ENCODE measurements at regions not wholly inside any gene's neighbourhood (a gene's known extent, or its start where the extent isn't known, plus 50 kb on each side); places are given as distances from the start of the nearest gene placed in this dataset.
"Not testable (repeated sequence)": the region's sequence is repeated elsewhere in the genome, so short reads cannot be mapped to it uniquely, and the experiment has no call there.

GRCh38 chr1:120614931-120615639, 108.7 kb upstream of the NBPF26 start:
- not testable (repeated sequence) for DNase-seq (ENCODE audit: low read depth, low spot score)

DNA sequence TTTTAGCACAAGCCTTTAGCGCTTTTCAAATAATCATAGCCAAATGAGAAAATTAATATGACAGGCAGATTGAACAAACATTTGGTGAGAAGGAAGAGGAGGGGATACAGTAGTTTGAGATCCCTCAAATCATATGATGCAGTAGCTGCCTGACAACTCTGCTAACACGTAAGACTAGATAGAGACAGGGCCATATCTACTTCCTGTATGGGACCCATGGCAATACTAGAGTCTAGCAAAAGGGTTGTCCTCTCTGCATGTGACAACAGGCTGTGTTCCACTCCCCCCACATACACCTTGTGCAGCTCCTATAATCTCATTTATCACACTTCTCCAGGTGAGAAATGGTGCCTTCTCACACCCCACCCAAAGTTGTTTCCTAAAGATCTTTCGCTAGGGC, 106.3 kb upstream of the NBPF26 start:
- not testable (repeated sequence) for DNase-seq (ENCODE audit: low read depth, low spot score)

DNA sequence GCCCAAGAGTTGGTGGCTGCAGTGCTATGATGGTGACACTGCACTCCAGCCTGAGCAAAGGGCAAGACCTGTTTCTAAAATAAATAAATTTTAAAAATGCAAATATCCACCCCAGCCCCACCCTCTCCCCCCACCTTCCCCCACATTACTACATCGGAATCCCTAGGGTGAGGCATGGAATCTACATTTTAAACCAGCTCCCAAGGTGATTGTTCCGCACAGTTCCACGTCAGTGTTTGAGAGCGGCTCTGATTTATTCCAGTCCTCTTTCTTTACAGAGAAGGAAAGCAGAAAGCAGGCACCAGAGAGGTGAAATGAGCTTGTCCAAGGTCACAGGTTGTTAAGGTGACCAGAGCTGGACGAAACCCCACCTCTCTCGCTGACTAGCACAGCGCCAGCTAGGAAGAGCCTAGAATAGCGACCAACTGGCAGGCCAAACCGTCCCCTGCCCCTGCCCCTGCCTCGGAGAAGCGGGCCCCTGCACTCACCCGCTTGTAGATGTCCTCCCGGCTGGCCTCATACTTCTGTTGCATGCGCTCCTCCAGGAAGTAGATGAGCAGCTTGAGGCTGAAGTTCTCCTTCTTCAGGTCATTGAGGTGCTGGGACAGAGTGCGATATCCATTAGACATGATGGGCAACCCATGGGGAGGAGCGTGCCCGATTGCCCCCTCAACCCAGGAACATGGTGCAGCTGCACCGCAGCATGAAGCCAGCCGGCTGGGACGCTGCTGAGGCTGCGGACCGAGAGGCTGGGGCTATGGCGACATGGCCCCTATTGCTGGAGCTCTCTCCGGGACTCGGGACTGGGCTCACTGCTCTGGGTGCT, 103.7 kb upstream of the NBPF26 start:
- DNase-seq (ENCODE audit: low read depth, low spot score): not testable (repeated sequence)

GRCh38 chr1:120620693-120620969, 103.1 kb upstream of the NBPF26 start:
- not testable (repeated sequence) for DNase-seq (ENCODE audit: low read depth, low spot score)

DNA sequence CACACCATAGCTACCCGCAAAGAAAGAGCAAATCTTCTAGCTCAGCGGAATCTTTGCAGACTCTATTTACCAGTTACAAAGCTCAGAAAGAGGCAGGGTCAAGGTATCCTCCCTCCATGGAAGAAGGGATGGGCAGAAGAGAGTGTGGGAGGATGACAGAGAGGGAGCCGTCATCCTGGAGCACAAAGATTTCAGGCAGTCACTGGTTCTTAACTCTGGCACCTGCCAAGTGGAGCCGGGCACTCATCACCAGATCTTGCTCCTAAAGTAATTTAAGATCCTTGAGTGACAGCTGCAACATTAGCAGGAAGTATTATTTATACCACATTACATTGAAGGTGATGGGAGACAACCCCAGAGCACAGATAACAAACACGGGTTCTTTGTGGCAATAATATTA, 102.5 kb upstream of the NBPF26 start:
- not testable (repeated sequence) for DNase-seq (ENCODE audit: low read depth, low spot score)

GRCh38 chr1:120623539-120623938, 100.2 kb upstream of the NBPF26 start:
- not testable (repeated sequence) for DNase-seq (ENCODE audit: low read depth, low spot score)

GRCh38 chr1:120624565-120625064, 99.1 kb upstream of the NBPF26 start:
- not testable (repeated sequence) for DNase-seq (ENCODE audit: low read depth, low spot score)

DNA sequence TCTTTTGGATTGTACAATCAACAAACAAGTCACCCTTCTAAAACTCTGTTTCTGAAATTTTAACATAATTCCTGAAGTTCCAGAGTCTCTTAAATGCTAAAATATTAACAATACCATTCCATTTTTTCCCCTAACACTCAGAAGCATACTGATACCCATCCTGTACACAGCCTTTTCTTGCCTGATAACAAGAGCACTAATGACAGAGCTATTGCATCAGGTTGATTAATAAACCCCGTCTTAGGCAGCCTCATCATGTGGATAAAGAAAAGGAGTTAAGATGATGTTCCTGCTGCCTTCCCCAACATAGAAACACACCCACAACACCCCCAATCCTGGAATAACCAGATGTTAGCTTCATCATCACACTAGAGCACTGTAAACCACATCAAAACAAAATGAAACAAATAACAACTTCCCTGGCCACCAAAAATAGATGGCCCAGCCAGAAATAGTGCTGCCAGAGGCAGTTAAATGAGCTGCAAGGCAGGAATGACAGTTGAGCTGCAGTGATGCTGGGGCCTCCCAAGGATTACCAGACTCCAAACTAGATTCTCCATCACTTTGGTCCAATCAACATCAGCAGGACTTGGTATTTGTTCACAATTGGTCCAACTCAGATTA, 93.8 kb upstream of the NBPF26 start:
- DNase-seq (ENCODE audit: low read depth, low spot score): not testable (repeated sequence)

GRCh38 chr1:120634816-120635806, 88.6 kb upstream of the NBPF26 start:
- not testable (repeated sequence) for DNase-seq (ENCODE audit: low read depth, low spot score)

DNA sequence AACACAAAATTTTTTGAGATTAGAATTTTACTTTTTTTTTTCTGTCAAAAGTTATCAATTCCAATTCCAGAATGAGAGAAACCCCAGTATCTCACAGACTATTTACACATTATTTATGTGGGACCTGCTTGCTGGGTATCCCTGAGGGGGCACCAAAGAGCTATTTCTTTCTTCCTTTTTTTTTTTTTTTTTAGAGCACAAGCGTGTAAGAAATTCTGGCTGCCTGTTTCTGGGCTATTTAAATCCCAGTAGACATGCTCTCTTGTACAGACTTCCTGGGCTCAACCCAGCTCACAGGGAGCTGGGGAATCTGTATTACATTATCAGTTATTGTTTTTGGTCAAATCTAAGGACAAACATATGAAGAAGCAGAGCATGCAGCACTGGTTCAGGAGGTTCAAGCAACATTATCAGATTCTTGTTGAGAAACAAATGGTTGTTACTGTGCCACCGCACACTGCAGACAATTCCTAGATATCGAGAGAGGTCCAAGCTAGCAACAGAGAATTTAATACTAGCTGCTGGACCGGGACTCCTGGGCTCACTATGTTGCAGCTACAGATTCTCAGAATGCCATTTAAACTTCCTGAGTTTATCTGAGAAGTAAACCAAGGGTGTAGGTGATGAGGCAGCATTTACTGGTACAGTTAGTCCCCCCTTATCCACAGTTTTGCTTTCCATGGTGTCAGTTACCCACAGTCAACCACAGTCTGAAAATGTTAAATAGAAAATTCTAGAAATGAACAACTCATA, 83.3 kb upstream of the NBPF26 start:
- DNase-seq (ENCODE audit: low read depth, low spot score): not testable (repeated sequence)

GRCh38 chr1:120641014-120641302, 82.8 kb upstream of the NBPF26 start:
- DNase-seq (ENCODE audit: low read depth, low spot score): not testable (repeated sequence)

- not testable (repeated sequence) for DNase-seq (ENCODE audit: low read depth, low spot score)
Measured at GRCh38 chr1:120647182-120647581, 76.6 kb upstream of the NBPF26 start.

- not testable (repeated sequence) for DNase-seq (ENCODE audit: low read depth, low spot score)
Measured at GRCh38 chr1:120648915-120649623, 74.7 kb upstream of the NBPF26 start.

DNA sequence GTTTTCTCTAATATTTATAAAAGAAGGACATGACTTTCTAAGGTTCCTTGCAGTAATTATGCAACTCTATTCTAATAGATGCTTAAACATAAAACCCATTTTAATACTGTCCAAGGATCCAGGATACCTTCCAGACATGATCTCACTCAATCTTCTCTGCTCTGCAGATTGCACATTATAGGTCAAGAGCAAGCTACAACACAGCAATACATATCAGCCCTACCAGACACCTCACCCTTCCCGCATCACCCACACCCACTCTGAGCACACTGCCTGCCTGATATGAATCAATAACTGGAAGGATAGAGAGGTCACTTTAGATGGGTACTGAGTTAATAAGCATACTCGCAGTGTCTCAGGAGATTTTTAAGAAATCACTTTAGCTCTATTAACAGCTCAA, 74.0 kb upstream of the NBPF26 start:
- not testable (repeated sequence) for DNase-seq (ENCODE audit: low read depth, low spot score)

- DNase-seq (ENCODE audit: low read depth, low spot score): not testable (repeated sequence)
Measured at GRCh38 chr1:120654114-120654513, 69.6 kb upstream of the NBPF26 start.

DNA sequence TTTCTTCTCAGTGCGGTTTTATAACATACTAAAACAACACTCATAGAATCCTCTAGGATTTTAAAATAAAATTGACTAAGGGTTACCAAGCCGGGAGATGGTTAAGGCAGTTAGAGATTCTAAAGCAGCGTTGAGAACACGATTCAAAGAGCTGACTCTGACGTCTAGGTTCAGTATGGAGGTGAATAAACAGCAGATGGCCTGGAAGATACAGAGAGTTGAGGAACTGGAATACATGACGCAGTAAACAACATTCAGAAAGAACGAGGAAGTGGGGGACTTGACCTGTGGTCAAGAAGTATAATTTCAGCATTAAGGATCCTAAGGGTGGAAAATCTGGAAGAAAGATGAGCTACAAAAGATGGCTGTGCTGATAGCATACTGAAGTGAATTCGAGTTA, 68.4 kb upstream of the NBPF26 start:
- DNase-seq (ENCODE audit: low read depth, low spot score): not testable (repeated sequence)

DNA sequence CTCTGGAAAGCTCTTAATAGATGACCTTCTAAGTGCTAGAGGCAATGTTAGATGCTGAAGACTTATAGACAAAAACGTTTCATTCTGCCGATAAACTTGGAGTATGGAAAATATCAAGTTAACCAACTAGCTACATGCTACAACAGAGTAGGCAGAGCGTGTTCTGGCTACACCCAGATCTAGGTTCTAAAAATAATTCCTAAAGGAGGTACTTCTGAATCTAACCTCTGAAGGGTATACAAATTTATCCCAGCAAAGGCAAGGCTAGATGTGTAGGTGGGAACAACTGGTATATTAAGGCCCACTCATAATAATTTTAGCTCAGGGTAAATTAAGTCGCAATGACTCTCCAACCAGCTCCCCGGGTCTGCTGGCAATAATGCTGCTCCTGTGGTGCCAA, 67.6 kb upstream of the NBPF26 start:
- DNase-seq (ENCODE audit: low read depth, low spot score): not testable (repeated sequence)

- DNase-seq (ENCODE audit: low read depth, low spot score): not testable (repeated sequence)
Measured at GRCh38 chr1:120657804-120658203, 65.9 kb upstream of the NBPF26 start.

DNA sequence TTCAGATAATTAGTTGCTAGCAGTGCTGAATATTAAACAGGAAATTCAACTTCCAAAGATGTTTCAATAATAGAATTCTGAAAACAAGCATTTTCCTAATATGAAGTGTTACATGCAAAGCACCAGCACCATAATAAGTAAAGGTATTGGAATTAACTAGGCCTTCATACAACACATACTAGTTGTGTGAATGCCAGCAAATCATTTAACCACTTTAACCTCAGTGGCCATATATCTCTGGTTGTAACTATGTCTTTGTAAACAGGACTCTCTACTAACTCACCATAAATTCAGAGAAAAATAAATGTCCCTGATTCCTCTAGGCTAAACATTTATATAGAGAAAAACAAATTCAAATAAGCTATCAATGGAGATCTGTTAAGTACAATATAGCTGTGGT, 65.1 kb upstream of the NBPF26 start:
- DNase-seq (ENCODE audit: low read depth, low spot score): not testable (repeated sequence)

DNA sequence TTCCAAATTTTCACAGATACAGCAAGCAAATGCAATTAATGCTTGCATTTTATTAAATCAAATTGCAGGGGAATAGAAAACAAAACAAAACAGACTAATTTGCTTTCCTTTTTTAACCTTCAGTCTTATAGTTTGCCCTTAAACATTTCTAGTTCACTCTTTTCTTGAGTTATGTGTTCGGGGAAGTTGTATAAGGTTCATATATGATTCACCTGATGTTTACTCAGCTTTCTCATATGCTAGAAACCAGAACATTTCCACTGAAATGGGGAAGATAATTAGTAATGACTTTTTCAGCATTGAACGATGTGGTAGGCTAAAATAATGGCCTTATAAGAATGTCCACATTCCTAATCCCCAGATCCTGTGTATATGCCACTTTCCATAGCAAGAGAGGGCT, 64.6 kb upstream of the NBPF26 start:
- not testable (repeated sequence) for DNase-seq (ENCODE audit: low read depth, low spot score)

Measured in activated naive CD8-positive, alpha-beta T cell treated with anti-CD3 and anti-CD28 coated beads, Interleukin-2, amount 50 U/mL, for 16 hours (primary cell).